ENCODE measurements at regions not wholly inside any gene's neighbourhood (a gene's known extent, or its start where the extent isn't known, plus 50 kb on each side); places are given as distances from the start of the nearest gene placed in this dataset.

DNA sequence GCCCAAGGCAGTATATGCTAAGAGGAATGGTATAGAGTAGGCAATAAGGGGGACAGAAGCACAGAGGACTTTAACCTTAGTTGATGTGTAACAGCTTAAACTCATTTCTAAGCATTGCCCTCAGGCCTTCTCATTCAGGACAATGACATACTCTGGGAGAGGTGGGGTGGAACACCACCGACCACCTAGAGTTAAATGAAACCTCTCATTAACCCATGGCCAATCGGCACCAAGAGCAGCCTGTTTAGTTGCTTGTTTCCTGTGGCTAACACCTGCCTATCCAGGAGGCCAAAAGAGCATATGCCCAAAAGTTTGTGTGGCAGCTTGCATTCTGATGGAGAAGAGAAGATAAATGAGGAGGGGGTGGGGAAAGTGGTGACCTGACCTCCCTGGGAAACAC, 50.0 kb downstream of the PABIR2 start:
- DNase-seq (ENCODE audit: low spot score): no peak

GRCh38 chrX:134746410-134746785, 50.6 kb downstream of the PABIR2 start:
- DNase-seq (ENCODE audit: low spot score): no peak

- DNase-seq (ENCODE audit: low spot score): peak; percentile 38
These were observed 51.2 kb downstream of the PABIR2 start for GRCh38 chrX:134745636-134746409.

- DNase-seq (ENCODE audit: low spot score): no peak
These were observed 53.9 kb downstream of the PABIR2 start for GRCh38 chrX:134743091-134743490.

DNA sequence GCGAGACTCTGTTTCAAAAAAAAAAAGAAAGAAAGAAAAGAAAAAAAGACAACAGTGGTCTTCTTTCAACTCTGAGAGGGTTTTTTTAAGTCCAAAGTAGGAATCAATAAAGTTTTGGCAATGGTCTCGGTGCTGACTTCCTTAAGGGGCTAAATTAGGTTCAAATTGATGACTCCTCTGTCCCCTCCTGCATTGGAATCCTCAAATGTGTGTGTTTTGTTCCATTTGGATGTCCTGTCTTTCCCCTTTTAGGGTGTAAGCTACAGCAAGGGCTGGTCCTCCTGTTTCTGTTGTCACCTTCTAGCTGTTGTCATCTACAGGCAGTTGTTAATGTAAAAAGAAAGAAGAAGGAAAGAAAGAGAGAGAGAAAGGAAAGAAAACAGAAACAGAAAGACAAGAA, 54.4 kb downstream of the PABIR2 start:
- DNase-seq (ENCODE audit: low spot score): no peak

GRCh38 chrX:134741746-134742145, 55.3 kb downstream of the PABIR2 start:
- no peak for DNase-seq (ENCODE audit: low spot score)

DNA sequence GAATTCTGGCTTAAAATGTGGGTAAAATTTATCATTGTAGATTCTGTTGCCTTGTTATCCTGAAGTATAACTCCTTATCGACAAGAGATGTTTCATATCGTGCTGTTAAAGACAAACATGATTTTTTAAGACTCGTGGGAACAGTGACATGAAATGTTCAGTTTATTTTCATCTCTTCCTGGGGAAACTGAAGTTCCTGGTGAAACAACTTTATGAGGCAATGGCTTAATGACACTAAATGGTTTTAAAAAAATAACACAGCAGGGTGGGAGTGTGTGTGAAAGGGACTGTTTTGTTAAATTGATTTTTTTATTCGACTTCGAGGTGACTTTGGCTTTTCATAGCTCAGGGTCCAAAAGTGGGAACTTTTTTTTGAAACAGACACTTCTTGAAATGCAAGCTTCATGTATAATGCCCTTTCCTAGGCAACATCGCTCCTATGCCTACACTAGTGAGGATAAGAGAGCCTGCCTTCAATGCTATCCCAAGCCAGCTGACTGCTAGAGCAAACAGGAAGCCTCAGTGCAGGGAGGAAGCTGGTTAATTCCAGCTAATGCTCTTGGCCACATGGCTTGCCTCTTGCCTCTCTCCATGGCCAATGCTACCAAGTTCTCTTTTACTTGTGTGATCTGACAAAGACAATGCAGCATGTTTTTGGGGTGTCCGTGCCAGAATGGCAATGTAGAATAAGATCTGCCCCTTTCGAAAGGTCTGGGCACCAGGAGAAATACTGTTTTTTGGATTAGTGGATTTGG, 57.8 kb downstream of the PABIR2 start:
- no peak for DNase-seq (ENCODE audit: low spot score)

GRCh38 chrX:134738445-134738844, 58.6 kb downstream of the PABIR2 start:
- DNase-seq (ENCODE audit: low spot score): no peak

DNA sequence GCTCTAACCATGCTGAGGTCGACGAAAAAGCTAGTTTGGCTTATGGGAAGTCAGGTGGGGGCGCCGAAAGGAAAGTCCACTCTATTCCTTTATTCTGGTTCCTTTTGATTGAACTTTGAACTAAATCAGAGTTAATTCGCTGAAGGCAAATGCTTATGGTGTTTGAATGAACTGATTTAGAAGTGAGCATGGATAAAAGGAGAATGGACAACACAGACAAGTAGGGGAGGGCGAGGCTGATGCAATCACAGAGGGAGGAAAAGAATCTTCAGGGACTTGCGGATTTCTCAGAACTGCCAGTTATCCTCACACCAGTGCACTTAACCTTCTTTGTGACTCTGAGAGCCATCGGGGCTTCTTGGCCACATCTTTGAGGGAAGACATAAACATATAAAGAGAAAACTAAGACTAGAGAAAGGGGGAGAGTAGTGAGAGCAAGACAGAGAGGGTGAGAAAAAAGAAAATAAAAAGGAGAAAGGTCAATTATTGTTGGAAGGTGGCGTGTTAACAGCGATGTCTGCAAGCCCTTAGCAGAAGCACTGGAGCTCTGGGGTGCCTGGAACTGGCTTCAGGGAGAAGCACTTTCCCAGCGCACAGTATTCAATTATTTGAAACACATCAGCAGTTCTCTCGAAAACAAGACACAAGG, 59.2 kb downstream of the PABIR2 start:
- no peak for DNase-seq (ENCODE audit: low spot score)

DNA sequence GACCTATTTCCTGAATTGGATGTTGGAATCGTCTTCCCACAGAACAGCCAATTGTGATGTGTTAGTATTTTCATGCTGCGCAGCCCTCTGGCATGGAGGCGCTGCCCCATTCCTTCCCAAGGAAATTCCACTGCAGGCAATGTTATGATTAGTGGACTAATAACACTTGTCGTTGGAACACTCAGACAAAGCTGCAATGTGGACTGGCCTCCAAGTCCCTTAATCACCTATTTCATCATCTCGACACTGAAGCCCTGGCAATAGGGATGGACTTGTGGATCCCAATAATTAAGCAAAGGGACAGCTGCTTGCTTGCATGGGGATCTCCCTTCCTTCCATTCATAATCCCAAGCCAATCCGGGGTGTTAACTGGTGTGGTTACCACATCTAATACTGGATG, 59.9 kb downstream of the PABIR2 start:
- no peak for DNase-seq (ENCODE audit: low spot score)

DNA sequence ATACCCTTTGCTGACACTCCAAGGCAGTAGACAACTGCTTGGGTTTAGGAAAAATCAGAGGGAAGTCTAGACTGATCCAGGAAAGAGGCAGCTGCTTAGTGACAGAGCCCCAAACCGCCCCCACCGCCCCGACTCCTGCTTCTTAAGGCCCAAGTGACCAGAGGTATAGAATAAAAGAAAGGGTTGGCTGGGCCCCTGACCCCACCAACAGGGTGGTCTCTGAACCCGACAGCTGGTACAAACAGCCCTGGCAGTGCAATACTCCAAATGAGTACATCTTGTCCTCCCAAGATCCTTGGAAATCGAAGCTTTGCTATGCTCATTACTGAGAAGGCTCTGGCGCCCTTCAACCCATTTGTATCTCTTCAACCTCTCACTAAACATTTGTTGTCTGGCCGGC, 60.6 kb downstream of the PABIR2 start:
- DNase-seq (ENCODE audit: low spot score): no peak

DNA sequence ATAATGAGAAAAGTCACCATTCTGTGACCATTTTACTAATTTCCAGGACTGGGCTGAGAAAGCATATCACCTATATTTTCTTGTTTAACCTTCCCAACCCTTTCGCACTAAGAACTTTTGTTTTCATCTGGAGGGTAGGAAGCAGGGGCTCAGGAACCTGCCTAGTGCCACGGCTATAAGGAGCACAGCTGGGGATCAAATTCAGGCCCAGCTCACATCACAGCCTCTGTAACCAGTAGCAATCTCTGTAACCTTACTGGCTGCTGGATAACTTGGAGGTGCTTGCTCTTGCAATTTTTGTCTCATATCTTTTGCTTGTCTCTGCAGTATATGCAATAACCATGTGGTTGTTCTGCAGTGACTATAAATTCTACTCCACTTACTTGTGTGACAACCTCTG, 62.0 kb downstream of the PABIR2 start:
- DNase-seq (ENCODE audit: low spot score): no peak

GRCh38 chrX:134734466-134734952, 62.5 kb downstream of the PABIR2 start:
- no peak for DNase-seq (ENCODE audit: low spot score)

DNA sequence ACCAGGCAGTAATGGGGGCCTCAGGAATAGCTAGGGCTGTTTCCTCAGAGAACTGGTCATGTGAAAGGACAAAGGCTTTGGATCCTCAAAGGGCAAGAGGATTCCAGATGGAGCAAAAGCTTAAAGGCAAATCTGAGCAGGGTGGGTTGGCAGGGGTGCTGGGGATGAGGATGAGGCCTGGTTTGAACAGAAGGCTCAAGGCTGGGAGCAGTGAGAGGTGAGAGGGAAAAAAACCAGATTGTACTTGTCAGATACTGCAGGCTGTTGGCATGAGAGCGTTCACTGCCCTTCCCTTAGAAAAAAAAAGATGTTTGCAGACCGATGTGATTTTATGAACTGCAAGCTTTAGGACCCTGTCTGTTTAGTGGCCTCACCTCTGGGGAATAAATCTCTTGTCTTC, 63.4 kb downstream of the PABIR2 start:
- no peak for DNase-seq (ENCODE audit: low spot score)

- DNase-seq (ENCODE audit: low spot score): no peak
These were observed 64.3 kb downstream of the PABIR2 start for GRCh38 chrX:134732676-134733075.

GRCh38 chrX:134732152-134732551, 64.9 kb downstream of the PABIR2 start:
- no peak for DNase-seq (ENCODE audit: low spot score)

DNA sequence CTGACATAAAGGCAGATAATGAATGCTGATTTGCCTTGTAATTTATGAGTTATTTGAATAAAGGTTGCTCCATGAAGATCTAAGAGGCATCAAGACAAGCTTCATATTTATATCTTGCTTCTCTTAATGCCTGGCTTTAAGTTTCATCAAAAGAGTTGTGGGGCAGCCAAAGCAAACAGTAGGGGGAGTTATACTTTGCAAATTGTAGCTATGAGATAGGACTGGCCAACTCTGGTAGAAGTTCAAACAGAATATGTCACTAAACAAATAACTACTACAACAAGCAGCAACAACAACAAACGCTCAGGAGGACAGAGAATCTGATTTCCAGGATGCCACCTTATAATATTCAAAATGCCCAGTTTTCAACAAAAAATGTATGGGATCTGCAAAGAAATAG, 69.1 kb upstream of the PLAC1 start:
- no peak for DNase-seq (ENCODE audit: low spot score)

DNA sequence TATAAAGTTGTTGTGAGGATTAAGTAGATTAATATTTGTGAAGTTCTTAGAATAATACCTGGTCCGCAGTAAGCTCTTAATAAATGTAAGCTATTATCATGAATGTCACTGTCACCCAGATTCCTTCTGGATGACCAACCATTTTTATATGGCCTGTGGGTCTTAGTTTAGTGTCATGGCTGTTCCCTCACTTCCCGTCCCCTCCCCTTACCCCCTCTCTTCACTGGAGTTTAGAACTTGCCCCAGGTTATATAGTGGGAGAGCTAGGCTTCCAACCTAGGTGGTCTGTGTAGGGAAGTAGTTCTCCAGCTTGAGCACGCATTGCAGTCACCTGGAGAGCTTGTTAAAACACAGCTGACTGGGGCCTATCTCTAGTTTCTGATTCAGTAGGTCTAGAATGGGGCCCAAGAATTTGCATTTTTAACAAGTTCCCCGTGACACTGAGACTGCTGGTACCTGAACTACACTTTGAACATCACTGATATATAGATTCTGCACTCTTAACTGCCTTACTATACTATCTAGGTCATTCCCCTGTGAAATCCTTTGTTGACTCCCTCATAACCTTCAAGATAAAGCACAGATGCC, 66.9 kb upstream of the PLAC1 start:
- DNase-seq (ENCODE audit: low spot score): no peak

- DNase-seq (ENCODE audit: low spot score): no peak
These were observed 63.7 kb upstream of the PLAC1 start for GRCh38 chrX:134721766-134722532.

GRCh38 chrX:134718966-134719317, 60.7 kb upstream of the PLAC1 start:
- DNase-seq (ENCODE audit: low spot score): no peak

DNA sequence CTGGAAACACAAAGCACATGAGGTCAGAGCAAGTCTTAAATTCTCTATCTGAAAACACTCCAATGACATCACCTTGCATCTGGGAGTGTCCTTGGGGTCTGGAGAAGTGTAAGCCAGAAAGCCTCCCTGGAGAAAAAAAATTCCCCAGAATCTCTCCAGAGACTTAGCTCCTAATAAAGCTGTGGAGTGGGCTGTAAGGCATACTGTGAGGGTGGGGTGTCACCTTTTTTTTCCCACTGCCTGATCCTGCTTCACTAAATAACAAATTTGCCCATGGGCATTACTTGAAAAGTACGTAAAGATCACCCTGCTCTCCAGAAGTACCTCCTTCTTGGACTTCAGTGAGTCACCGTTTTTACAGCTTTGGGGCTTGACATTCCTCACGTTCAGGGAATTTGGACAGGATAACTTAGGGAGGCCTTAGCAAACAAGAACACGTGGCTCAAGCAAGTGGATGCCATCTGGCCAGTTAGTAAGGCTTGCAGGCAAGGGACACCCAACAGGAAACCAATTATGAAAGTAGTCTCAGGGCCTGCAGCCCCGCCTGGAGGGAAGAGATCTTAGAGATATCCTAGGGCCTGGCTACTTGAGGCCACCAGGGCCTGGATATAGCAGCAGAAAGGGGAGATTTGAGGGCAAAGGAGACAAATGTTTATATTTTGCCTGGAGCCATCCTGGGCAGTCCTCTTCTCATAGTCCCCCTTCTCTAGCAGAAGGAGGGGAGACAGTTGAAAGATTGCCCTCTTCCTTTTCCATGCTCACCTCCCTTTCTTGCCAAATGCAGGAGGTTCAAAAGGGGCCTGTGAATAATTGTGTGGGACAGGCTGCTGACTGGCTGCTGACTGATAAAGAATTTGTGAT, 60.1 kb upstream of the PLAC1 start:
- no peak for DNase-seq (ENCODE audit: low spot score)
